K562 (cell line): ENCODE measurements at regions not wholly inside any gene's neighbourhood (a gene's known extent, or its start where the extent isn't known, plus 50 kb on each side); places are given as distances from the start of the nearest gene placed in this dataset.

Experiments used
- ATAC-seq: fragments of 200-7000 bp; cut with Tn5 transposase; 3 replicates; pipeline ENCODE4 v1.9.1; 2020; ENCODE audit warnings: moderate library complexity
- BruUV-seq: library from RNA; stranded (reverse); fragments of 400-500 nt; replicated peaks from 2 replicates; lab custom pipeline; 2021; lab: Mats Ljungman, UMichigan
- CTCF ChIA-PET: fragments of 300-600 bp; formaldehyde crosslinking; extraction: SDS; loops from one replicate; lab custom pipeline; 2021; ENCODE audit warnings: low intra/inter-chr PET ratio; lab: Yijun Ruan, JAX
- POLR2A ChIA-PET: fragments of 300-600, 350-650 bp; sonication (Branson Sonifier 250); formaldehyde crosslinking; extraction: SDS; loops from one replicate; lab custom pipeline; 2021; ENCODE audit warnings: antibody characterized with exemption, inconsistent platforms; lab: Yijun Ruan, JAX
- DNase-seq, 4 experiments: peaks; one replicate each; pipeline versions ENCODE4 v3.0.0 to v3.0.0-alpha.2; 2011 to 2018; ENCODE audit warnings: low spot score in 3 of 4, mixed read lengths in 3 of 4; ENCODE audit errors: extremely low read depth in 1 of 4
- FAIRE-seq: peaks from 2 replicates; lab custom pipeline; 2011; peaks lifted over from hg19 to GRCh38; lab: Jason Lieb, UNC
- H2AFZ ChIP-seq: 2 replicates; pipeline ENCODE4 v1.6.0; 2011; ENCODE audit warnings: low read depth, low read length, control low read depth, inconsistent platforms
- H3K27ac ChIP-seq: fragments of 200-600 bp; 3 replicates; pipeline ENCODE4 v1.8.0; 2011; ENCODE audit warnings: low read depth, mild to moderate bottlenecking, control low read depth, inconsistent platforms, low read length, moderate library complexity, mixed read lengths; ENCODE audit errors: extremely low read depth
- H3K27me3 ChIP-seq, 2 experiments: fragments of 300-600 bp in 1 of 2; 2 replicates in 1 of 2; 3 replicates in 1 of 2; pipeline versions ENCODE4 v1.6.0 to v1.8.0; 2011; ENCODE audit warnings: inconsistent platforms in 2 of 2, low read length in 2 of 2, mild to moderate bottlenecking in 1 of 2, mixed read lengths in 1 of 2, moderate library complexity in 1 of 2; ENCODE audit not compliant: control insufficient read depth in 2 of 2, insufficient read depth in 2 of 2
- H3K36me3 ChIP-seq: fragments of 300-600 bp; 3 replicates; pipeline ENCODE4 v1.8.0; 2011; ENCODE audit warnings: mild to moderate bottlenecking, low read length, inconsistent platforms; ENCODE audit not compliant: control insufficient read depth, insufficient read depth
- H3K4me1 ChIP-seq, 2 experiments: fragments of 200-600 bp in 1 of 2; replicated peaks in 1 of 2; 2 replicates in 1 of 2; 3 replicates in 1 of 2; pipeline versions ENCODE4 v1.5.1 to v1.8.0; 2011; ENCODE audit warnings: inconsistent platforms in 2 of 2, low read length in 2 of 2, mild to moderate bottlenecking in 1 of 2, mixed read lengths in 1 of 2, moderate library complexity in 1 of 2; ENCODE audit not compliant: control insufficient read depth in 2 of 2, insufficient read depth in 2 of 2
- H3K4me2 ChIP-seq: 2 replicates; pipeline ENCODE4 v1.6.1; 2011; ENCODE audit warnings: low read length, control low read depth, inconsistent platforms, mixed read lengths; ENCODE audit not compliant: insufficient read depth
- H3K4me3 ChIP-seq: fragments of 200-600 bp; sonication (generic), shearing (Covaris generic); 2 replicates; pipeline ENCODE4 v1.5.1; 2016; ENCODE audit warnings: control low read depth, inconsistent platforms
- H3K79me2 ChIP-seq: fragments of 200-600 bp; 3 replicates; pipeline ENCODE4 v1.8.0; 2011; ENCODE audit warnings: low read length, inconsistent platforms; ENCODE audit not compliant: control insufficient read depth, insufficient read depth
- H3K9ac ChIP-seq, 2 experiments: 2 replicates each; pipeline versions ENCODE4 v1.6.0 to v1.6.1; 2011; ENCODE audit warnings: low read depth in 2 of 2, low read length in 2 of 2, control low read depth in 1 of 2, inconsistent platforms in 1 of 2, mild to moderate bottlenecking in 1 of 2, mixed read lengths in 1 of 2; ENCODE audit not compliant: insufficient read depth in 1 of 2
- H3K9me1 ChIP-seq: one replicate; pipeline ENCODE4 v1.6.0; 2011; ENCODE audit warnings: inconsistent platforms, mild to moderate bottlenecking, low read length, moderate library complexity; ENCODE audit not compliant: control insufficient read depth, insufficient read depth
- H3K9me3 ChIP-seq: replicated peaks from 2 replicates; pipeline ENCODE4 v1.5.1; 2011; ENCODE audit warnings: low read depth, low read length, inconsistent platforms; ENCODE audit not compliant: control insufficient read depth, insufficient read depth
- H4K20me1 ChIP-seq: replicated peaks from 2 replicates; pipeline ENCODE4 v1.6.1; 2011; ENCODE audit warnings: low read length, inconsistent platforms, mixed read lengths; ENCODE audit not compliant: control insufficient read depth, insufficient read depth
- ATF4 ChIP-seq: fragments of 450-650 bp; formaldehyde crosslinking; IDR thresholded peaks from 2 replicates; pipeline ENCODE4 v1.4.0; 2022; ENCODE audit warnings: mild to moderate bottlenecking, moderate library complexity
- BCL6 ChIP-seq: fragments of 250-450 bp; sonication (Bioruptor Pico); IDR thresholded peaks from 2 replicates; pipeline ENCODE4 v1.4.0; 2020
- BCOR ChIP-seq: fragments of 450-650 bp; IDR thresholded peaks from 2 replicates; pipeline ENCODE4 v1.6.1; 2016
- CBX8 ChIP-seq: fragments of 200-600 bp; sonication (generic); IDR thresholded peaks from 2 replicates; pipeline ENCODE4 v1.6.1; 2012; ENCODE audit warnings: borderline replicate concordance, mixed run types, low read depth, mild to moderate bottlenecking, moderate library complexity, mixed read lengths, low read length, control low read depth, inconsistent platforms; ENCODE audit not compliant: poor library complexity, severe bottlenecking; ENCODE audit errors: extremely low read depth
- CCAR2 ChIP-seq: fragments of 200-400 bp; formaldehyde crosslinking; IDR thresholded peaks from 2 replicates; pipeline ENCODE4 v1.6.1; 2017; ENCODE audit warnings: mild to moderate bottlenecking, low read depth, low read length
- FOXJ2 ChIP-seq: fragments of 200-800 bp; sonication (Bioruptor generic); IDR thresholded peaks from 2 replicates; pipeline ENCODE4 v1.6.1; 2016; ENCODE audit warnings: missing genetic modification characterization, missing compliant biosample characterization
- GTF2B ChIP-seq: IDR thresholded peaks from 2 replicates; pipeline ENCODE4 v1.6.1; 2011; ENCODE audit not compliant: insufficient read length; ENCODE audit errors: extremely low read depth
- GTF2F1 ChIP-seq: IDR thresholded peaks from 2 replicates; pipeline ENCODE4 v1.6.1; 2011; ENCODE audit warnings: low read depth, low read length, improper control_type of control experiment
- HIVEP1 ChIP-seq: fragments of 250-450 bp; sonication (Bioruptor Pico); IDR thresholded peaks from 2 replicates; pipeline ENCODE4 v1.4.0; 2020; ENCODE audit warnings: mild to moderate bottlenecking
- MBD2 ChIP-seq: sonication (generic); IDR thresholded peaks from 2 replicates; pipeline ENCODE4 v1.6.1; 2016; ENCODE audit warnings: low read depth, borderline replicate concordance
- MED1 ChIP-seq: sonication (generic); formaldehyde crosslinking; IDR thresholded peaks from 2 replicates; pipeline ENCODE4 v1.8.1; 2023; ENCODE audit warnings: missing genetic modification reagents, borderline replicate concordance
- MTF1 ChIP-seq: fragments of 250-450 bp; sonication (Bioruptor Pico); IDR thresholded peaks from 2 replicates; pipeline ENCODE4 v1.9.0; 2021; ENCODE audit warnings: moderate library complexity, mild to moderate bottlenecking, inconsistent platforms, borderline replicate concordance
- PPARD ChIP-seq: fragments of 250-450 bp; sonication (Bioruptor Pico); IDR thresholded peaks from 2 replicates; pipeline ENCODE4 v1.8.0; 2022; ENCODE audit warnings: inconsistent platforms, mild to moderate bottlenecking, moderate library complexity
- RUNX1 ChIP-seq: sonication (generic); IDR thresholded peaks from 2 replicates; pipeline ENCODE4 v1.6.1; 2016; ENCODE audit warnings: antibody characterized with exemption, low read depth
- TEAD2 ChIP-seq: fragments of 450-650 bp; IDR thresholded peaks from 2 replicates; pipeline ENCODE4 v1.6.1; 2016; ENCODE audit warnings: missing genetic modification characterization, control low read depth, missing compliant biosample characterization
- UBTF ChIP-seq, 2 experiments: IDR thresholded peaks; 2 replicates each; pipeline ENCODE4 v1.6.1; 2012; ENCODE audit warnings: improper control_type of control experiment in 2 of 2, low read depth in 2 of 2, low read length in 2 of 2, borderline replicate concordance in 1 of 2
- ZNF232 ChIP-seq: sonication (generic); formaldehyde crosslinking; IDR thresholded peaks from 2 replicates; pipeline ENCODE4 v1.8.0; 2022; ENCODE audit warnings: mild to moderate bottlenecking, missing genetic modification reagents
- ZNF507 ChIP-seq: conservative IDR thresholded peaks from 2 replicates; pipeline ENCODE4 v1.6.1; 2017; ENCODE audit warnings: missing genetic modification characterization, missing compliant biosample characterization
- WGBS: fragments of 100-300 bp; shearing (Covaris generic); methylation state at CpG from one replicate; pipeline ENCODE4 v1.1.6; 2016; ENCODE audit warnings: low coverage, mixed read lengths; ENCODE audit not compliant: insufficient coverage; ENCODE audit errors: missing lambda C conversion rate; 5-methylcytosine and 5-hydroxymethylcytosine counted together
- in situ Hi-C: fragments of 300-500 bp; cut with MboI; formaldehyde crosslinking; loops from 4 replicates; pipeline ENCODE4 v1.15.0; 2018; ENCODE audit warnings: inconsistent platforms, mixed read lengths
- intact Hi-C: fragments of 100-400 bp; cut with micrococcal nuclease; formaldehyde crosslinking; loops from 2 replicates; pipeline ENCODE4 v1.14.2; 2022

GRCh38 chr6:165875946-165876345 lies 212.9 kb upstream of the PDE10A start (continued):
- TF ChIP-seq CBX8 = no peak
- TF ChIP-seq GTF2F1 = no peak

GRCh38 chr6:165873976-165874375 lies 210.9 kb upstream of the PDE10A start:
- ATAC-seq = no peak
- in situ Hi-C loops = no loop called here
- CTCF ChIA-PET = no interaction called here

More at GRCh38 chr6:165873976-165874375, 210.9 kb upstream of the PDE10A start:
- no peaks in the 10 kb centered on the region for H3K9me1 ChIP-seq
- no peak overlapping the region for H3K4me3 ChIP-seq
- FAIRE-seq (peak; percentile 46), DNase-seq (no peak)
- no peak overlapping the region for H3K9ac ChIP-seq
- no peaks in the 10 kb centered on the region for H4K20me1 ChIP-seq
- no peak overlapping the region for H3K4me2 ChIP-seq
- no peak overlapping the region for H3K27ac ChIP-seq
- H3K4me1 ChIP-seq = no peaks in the 10 kb centered on the region
- POLR2A ChIA-PET = interaction anchor here (0.6 kb wide), 1 partner anchor 24 kb away, joined by 4 read pairs; no protein-coding TSS in a partner anchor
- no peaks in the 10 kb centered on the region for H3K79me2 ChIP-seq
- no peaks in the 10 kb centered on the region for H3K9me3 ChIP-seq
- no peak overlapping the region for H2AFZ ChIP-seq
- WGBS = 0% methylated on average over 2 of the region's 2 CpGs
- intact Hi-C loops = no loop called here
- TF ChIP-seq MTF1 (CRISPR knock-in tag) (no peak), CCAR2 (no peak), BCL6 (CRISPR knock-in tag) (no peak), ZNF507 (tag) (no peak), RUNX1 (no peak), ATF4 (CRISPR knock-in tag) (no peak), MED1 (CRISPR knock-in tag) (no peak), UBTF (IDR thresholded peaks at IDR 0.05; ENCODE audit: borderline replicate concordance in 1 of 2, low read depth in 2 of 2, low read length in 2 of 2) (no peak), MBD2 (no peak), BCOR (no peak), TEAD2 (tag) (no peak), GTF2B (no peak), ZNF232 (no peak), FOXJ2 (tag) (no peak), PPARD (CRISPR knock-in tag) (no peak), HIVEP1 (CRISPR knock-in tag) (no peak)
- TF ChIP-seq, all 486 proteins: peak for 0
- H3K36me3 ChIP-seq = no peaks in the 10 kb centered on the region
- no peaks in the 10 kb centered on the region for H3K27me3 ChIP-seq
- no TSS peak for BruUV-seq
